Esophagus muscularis mucosa (tissue), 4 donors: ENCODE measurements at regions not wholly inside any gene's neighbourhood (a gene's known extent, or its start where the extent isn't known, plus 50 kb on each side); places are given as distances from the start of the nearest gene placed in this dataset.

Experiments used
- DNase-seq: peaks from one replicate; pipeline ENCODE4 v3.0.0-alpha.2; 2017; ENCODE audit errors: extremely low spot score
- H3K27ac ChIP-seq, 4 donors: fragments of 200-600 bp; sonication (generic); replicated peaks in 1 of 4; 1 replicate in 3 of 4; 2 replicates in 1 of 4; pipeline ENCODE4 v1.5.1; 2016 to 2019; ENCODE audit warnings: mild to moderate bottlenecking in 1 of 4
- H3K27me3 ChIP-seq, 4 donors: fragments of 200-600 bp; sonication (generic); one replicate each; pipeline versions ENCODE4 v1.5.1 to v1.6.0; 2016 to 2019
- H3K36me3 ChIP-seq, 4 donors: fragments of 200-600 bp; sonication (generic); one replicate each; pipeline ENCODE4 v1.5.1; 2016 to 2019
- H3K4me1 ChIP-seq, 4 donors: fragments of 200-600 bp; sonication (generic); one replicate each; pipeline ENCODE4 v1.5.1; 2016 to 2019
- H3K4me3 ChIP-seq, 4 donors: fragments of 200-600 bp; sonication (generic); 1 replicate in 2 of 4; 2 replicates in 2 of 4; pipeline ENCODE4 v1.5.1; 2016 to 2019; ENCODE audit warnings: mild to moderate bottlenecking in 4 of 4, moderate library complexity in 1 of 4
- H3K9me3 ChIP-seq, 4 donors: fragments of 200-600 bp; sonication (generic); 1 replicate in 3 of 4; 2 replicates in 1 of 4; pipeline ENCODE4 v1.5.1; 2016 to 2019
- CTCF ChIP-seq, 3 experiments: fragments of 200-600 bp in 2 of 3; fragments of 450-650 bp in 1 of 3; sonication (generic) in 2 of 3; IDR thresholded peaks; one replicate each; pipeline ENCODE4 v1.5.1; 2017 to 2019; ENCODE audit warnings: antibody characterized with exemption in 3 of 3, mild to moderate bottlenecking in 2 of 3, moderate library complexity in 1 of 3
- EP300 ChIP-seq: sonication (generic); formaldehyde crosslinking; IDR thresholded peaks from one replicate; pipeline ENCODE4 v1.6.1; 2017; ENCODE audit warnings: antibody characterized with exemption
- POLR2A ChIP-seq: fragments of 450-650 bp; IDR thresholded peaks from one replicate; pipeline ENCODE4 v1.6.1; 2017; ENCODE audit warnings: antibody characterized with exemption, moderate library complexity, mild to moderate bottlenecking, low read depth
- POLR2AphosphoS5 ChIP-seq, 2 donors: sonication (generic); formaldehyde crosslinking; IDR thresholded peaks; one replicate each; pipeline ENCODE4 v1.6.1; 2017; ENCODE audit warnings: antibody characterized with exemption in 2 of 2
- WGBS: methylation state at CpG from one replicate; pipeline ENCODE4 v1.1.5; 2018; 5-methylcytosine and 5-hydroxymethylcytosine counted together
- intact Hi-C: fragments of 100-400 bp; cut with DNase I; formaldehyde crosslinking; loops from one replicate; pipeline ENCODE4 v1.15.1; 2023

DNA sequence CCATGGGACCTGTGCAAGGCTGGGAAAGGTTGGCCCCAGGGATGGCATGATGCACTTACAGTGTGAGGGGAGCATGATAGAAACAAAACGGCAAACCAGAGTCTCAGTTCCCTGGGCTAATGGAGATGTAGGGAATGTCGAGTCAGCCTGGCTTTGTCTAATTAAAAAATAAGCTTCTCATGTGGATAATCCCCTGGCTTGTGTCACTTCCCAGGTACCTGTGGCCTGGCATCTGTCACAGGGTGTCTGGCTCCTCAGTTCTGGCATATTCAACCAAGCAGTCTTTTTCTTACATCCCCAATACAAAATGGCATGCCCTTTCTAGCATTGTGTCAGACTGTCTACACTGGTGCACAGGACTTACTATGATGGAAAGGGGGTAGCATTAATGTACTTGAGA, 261.4 kb downstream of the GRIN2B start:
- TF ChIP-seq CTCF (IDR thresholded peaks at IDR 0.05) (no peak), EP300 (no peak), POLR2AphosphoS5 (IDR thresholded peaks at IDR 0.05) (no peak), POLR2A (no peak)
- whole genome bisulfite sequencing = 67% methylated on average over 2 of the region's 2 CpGs
- Histone ChIP-seq H3K27ac (no peak overlapping the region), H3K36me3 (no peaks in the 10 kb centered on the region), H3K27me3 (no peaks in the 10 kb centered on the region), H3K4me3 (no peak overlapping the region), H3K4me1 (no peaks in the 10 kb centered on the region), H3K9me3 (no peaks in the 10 kb centered on the region)
- intact Hi-C loops = no loop called here
- no peak for DNase-seq

DNA sequence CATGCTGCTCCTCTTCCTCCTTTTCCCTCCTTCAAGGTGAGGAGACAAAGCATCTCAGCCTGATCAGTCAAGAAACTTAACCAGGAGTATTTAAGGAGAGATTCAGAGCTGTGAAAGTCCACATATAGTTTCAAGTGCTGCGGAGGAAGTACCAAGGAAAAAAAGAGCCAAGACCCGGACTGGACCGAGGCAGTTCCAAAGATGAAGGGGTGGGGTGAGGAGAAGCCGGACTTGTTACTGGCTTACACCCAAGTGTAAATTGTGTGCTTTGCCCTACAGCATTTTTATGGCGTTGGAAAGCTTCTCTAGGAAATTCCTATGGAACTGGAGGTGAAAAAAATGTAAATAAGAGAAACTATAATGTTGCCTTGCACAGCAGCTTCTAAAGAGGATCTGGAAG, 263.1 kb downstream of the GRIN2B start:
- H3K4me1 ChIP-seq = no peaks in the 10 kb centered on the region
- no peak for DNase-seq
- H3K27ac ChIP-seq = no peak overlapping the region
- H3K9me3 ChIP-seq = no peaks in the 10 kb centered on the region
- WGBS = 53% methylated on average over 5 of the region's 5 CpGs
- no peaks in the 10 kb centered on the region for H3K27me3 ChIP-seq
- H3K36me3 ChIP-seq = no peaks in the 10 kb centered on the region
- no peak overlapping the region for H3K4me3 ChIP-seq
- TF ChIP-seq POLR2A (no peak), CTCF (IDR thresholded peaks at IDR 0.05) (no peak), EP300 (no peak), POLR2AphosphoS5 (IDR thresholded peaks at IDR 0.05) (no peak)
- intact Hi-C loops = no loop called here

GRCh38 chr12:13716119-13716518, 265.3 kb downstream of the GRIN2B start:
- intact Hi-C loops = no loop called here
- WGBS = 74% methylated on average over 2 of the region's 2 CpGs

DNA sequence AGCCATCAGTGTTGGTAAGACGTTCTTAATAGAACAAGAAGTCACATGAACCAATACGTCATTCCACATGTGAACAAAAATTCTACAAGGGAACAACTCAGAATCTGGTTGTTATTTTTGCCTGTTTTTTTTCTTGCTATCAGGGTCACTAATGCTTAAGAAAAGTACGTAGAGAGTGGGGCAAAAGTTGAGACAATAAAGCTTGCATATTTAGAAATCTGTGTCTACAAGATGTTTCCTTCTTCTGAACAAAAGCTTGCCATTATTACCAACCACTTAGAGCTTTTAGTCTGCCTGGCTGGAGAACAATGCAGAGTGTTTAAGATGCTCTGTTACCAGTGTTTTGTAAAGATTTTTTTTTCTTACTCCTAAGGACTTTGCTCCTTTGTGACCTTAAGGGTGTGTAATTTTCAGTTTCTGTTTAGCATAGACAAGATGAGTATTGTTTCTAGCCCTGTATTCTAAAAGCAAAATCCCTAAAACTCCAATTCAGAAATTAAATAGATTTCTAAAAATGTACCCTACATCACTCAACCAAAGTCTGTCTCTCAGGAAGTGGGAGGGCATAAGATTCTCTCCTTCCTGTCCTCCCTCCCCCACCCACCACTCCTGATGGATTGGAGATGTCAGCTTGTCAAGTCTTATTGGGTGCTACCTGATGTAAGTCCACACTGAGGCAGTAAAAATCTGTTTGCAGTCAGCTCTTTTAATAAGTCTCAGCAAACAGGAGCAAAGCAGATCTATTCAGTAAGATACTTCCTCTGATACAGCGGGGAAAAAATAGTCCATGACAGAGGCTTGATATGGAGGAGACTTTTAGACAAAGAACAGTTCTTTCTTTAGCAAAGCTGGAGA, 267.6 kb downstream of the GRIN2B start:
- TF ChIP-seq POLR2A (no peak), CTCF (IDR thresholded peaks at IDR 0.05) (no peak), POLR2AphosphoS5 (IDR thresholded peaks at IDR 0.05) (no peak), EP300 (no peak)
- 47% methylated on average over 4 of the region's 4 CpGs for WGBS
- no peak overlapping the region for H3K27ac ChIP-seq

More at GRCh38 chr12:13716119-13716518, 265.3 kb downstream of the GRIN2B start:
- H3K36me3 ChIP-seq = no peaks in the 10 kb centered on the region
- no peak overlapping the region for H3K27ac ChIP-seq
- H3K27me3 ChIP-seq = no peaks in the 10 kb centered on the region
- H3K4me3 ChIP-seq = no peak overlapping the region
- no peaks in the 10 kb centered on the region for H3K4me1 ChIP-seq
- TF ChIP-seq CTCF (IDR thresholded peaks at IDR 0.05) = no peak
- TF ChIP-seq POLR2AphosphoS5 (IDR thresholded peaks at IDR 0.05) = no peak
- TF ChIP-seq POLR2A = no peak
- no peak for TF ChIP-seq EP300
- H3K9me3 ChIP-seq = no peaks in the 10 kb centered on the region
- no peak for DNase-seq

DNA sequence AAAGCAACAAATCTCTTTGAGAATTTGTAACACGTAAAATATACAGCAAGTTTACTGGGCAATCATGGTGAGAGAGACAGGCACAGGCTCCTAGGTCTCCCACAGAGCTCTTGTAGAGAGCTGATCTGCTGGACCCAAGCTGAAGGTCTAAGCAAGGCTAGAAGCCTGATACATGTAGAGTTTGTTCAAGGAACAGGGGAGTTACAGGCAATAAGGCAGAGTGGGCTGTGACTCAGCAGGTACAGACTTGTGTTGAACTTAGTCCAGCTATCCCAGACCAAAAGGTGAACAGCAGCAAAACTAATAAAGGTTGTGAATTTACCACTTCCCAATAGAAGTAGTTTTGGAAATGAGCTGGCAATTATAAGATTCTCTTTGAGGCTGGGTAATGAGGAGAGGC, 273.6 kb downstream of the GRIN2B start:
- H3K27ac ChIP-seq = no peak overlapping the region
- 84% methylated on average over 1 of the region's 1 CpG for WGBS
- TF ChIP-seq CTCF (IDR thresholded peaks at IDR 0.05) (no peak), EP300 (no peak), POLR2A (no peak), POLR2AphosphoS5 (IDR thresholded peaks at IDR 0.05) (no peak)
- H3K27me3 ChIP-seq = no peaks in the 10 kb centered on the region
- no peak overlapping the region for H3K4me3 ChIP-seq
- intact Hi-C loops = no loop called here
- no peaks in the 10 kb centered on the region for H3K36me3 ChIP-seq
- no peaks in the 10 kb centered on the region for H3K9me3 ChIP-seq
- no peaks in the 10 kb centered on the region for H3K4me1 ChIP-seq
- DNase-seq = no peak

More for the DNA sequence above, 267.6 kb downstream of the GRIN2B start:
- peak; percentile 66 for DNase-seq
- Histone ChIP-seq H3K36me3 (no peaks in the 10 kb centered on the region), H3K4me3 (no peak overlapping the region), H3K9me3 (no peaks in the 10 kb centered on the region), H3K27me3 (no peaks in the 10 kb centered on the region), H3K4me1 (no peaks in the 10 kb centered on the region)
- intact Hi-C loops = no loop called here
